Left lung (tissue), 4 donors: ENCODE measurements at regions not wholly inside any gene's neighbourhood (a gene's known extent, or its start where the extent isn't known, plus 50 kb on each side); places are given as distances from the start of the nearest gene placed in this dataset.
A peak's percentile ranks its signal among the peaks of the same experiment; 100 is the strongest.
"Not testable (repeated sequence)": the region's sequence is repeated elsewhere in the genome, so short reads cannot be mapped to it uniquely, and the experiment has no call there.

Experiments
- ATAC-seq: fragments of 200-7000 bp; cut with Tn5 transposase; one replicate; pipeline ENCODE4 v1.9.1; 2020; ENCODE audit warnings: moderate library complexity
- DNase-seq, 4 donors: peaks; one replicate each; pipeline ENCODE4 v3.0.0-alpha.2; 2013 to 2020
- H3K27ac ChIP-seq, 2 donors: fragments of 200-600 bp; sonication (generic) in 1 of 2; one replicate each; pipeline versions ENCODE4 v1.5.0 to v1.8.0; 2020 to 2021
- H3K27me3 ChIP-seq, 2 donors: fragments of 200-600 bp; sonication (generic) in 1 of 2; one replicate each; pipeline versions ENCODE4 v1.5.0 to v1.8.0; 2020 to 2021
- H3K36me3 ChIP-seq, 2 donors: fragments of 200-600 bp; sonication (generic) in 1 of 2; one replicate each; pipeline versions ENCODE4 v1.5.0 to v1.8.0; 2020 to 2021
- H3K4me1 ChIP-seq, 2 donors: fragments of 200-600 bp; one replicate each; pipeline ENCODE4 v1.8.0; 2021
- H3K4me3 ChIP-seq, 2 donors: fragments of 200-600 bp; sonication (generic) in 1 of 2; one replicate each; pipeline versions ENCODE4 v1.5.0 to v1.8.0; 2020 to 2021; ENCODE audit warnings: mild to moderate bottlenecking in 1 of 2
- H3K9me3 ChIP-seq, 2 donors: fragments of 200-600 bp; sonication (generic) in 1 of 2; one replicate each; pipeline versions ENCODE4 v1.5.0 to v1.8.0; 2020 to 2021
- intact Hi-C, 2 donors: fragments of 100-400 bp; cut with DNase I; formaldehyde crosslinking; loops; one replicate each; pipeline versions ENCODE4 v1.11.2 to v1.14.2; 2022
- TF ChIP-seq, protein P1 (sequence below), 2 donors: fragments of 200-600 bp; sonication (generic) in 1 of 2; IDR thresholded peaks; one replicate each; pipeline versions ENCODE4 v1.5.0 to v1.8.0; 2021; ENCODE audit warnings: antibody characterized with exemption in 2 of 2
- donor health status: DM: no; HTN: yes; CAD: no.
- donor health status: DM: no; HTN: no; CAD: no.

DNA sequence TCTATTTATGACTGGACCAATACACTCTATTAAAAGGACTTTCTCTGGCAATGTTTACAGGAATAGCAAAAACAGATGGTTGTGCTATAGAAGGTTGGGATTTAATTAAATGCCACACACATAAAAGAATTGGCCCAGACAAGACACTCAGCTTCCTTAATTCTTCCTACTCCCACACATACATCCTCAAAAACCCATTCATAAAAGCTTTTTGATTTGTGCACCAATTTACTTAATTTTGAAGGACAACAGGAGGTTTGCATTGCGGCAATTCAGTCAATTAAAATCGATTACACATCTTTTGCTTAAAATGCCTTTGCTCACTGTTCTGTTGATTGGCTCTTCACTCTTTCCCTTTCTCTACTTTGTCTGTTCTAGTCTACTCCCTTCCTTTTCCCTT is 317.1 kb downstream of the CBLL2 start:
- peaks cover 0 to 4% of the 10 kb centered on the region in 2 donors for H3K27me3 ChIP-seq
- TF ChIP-seq, protein P1, sequence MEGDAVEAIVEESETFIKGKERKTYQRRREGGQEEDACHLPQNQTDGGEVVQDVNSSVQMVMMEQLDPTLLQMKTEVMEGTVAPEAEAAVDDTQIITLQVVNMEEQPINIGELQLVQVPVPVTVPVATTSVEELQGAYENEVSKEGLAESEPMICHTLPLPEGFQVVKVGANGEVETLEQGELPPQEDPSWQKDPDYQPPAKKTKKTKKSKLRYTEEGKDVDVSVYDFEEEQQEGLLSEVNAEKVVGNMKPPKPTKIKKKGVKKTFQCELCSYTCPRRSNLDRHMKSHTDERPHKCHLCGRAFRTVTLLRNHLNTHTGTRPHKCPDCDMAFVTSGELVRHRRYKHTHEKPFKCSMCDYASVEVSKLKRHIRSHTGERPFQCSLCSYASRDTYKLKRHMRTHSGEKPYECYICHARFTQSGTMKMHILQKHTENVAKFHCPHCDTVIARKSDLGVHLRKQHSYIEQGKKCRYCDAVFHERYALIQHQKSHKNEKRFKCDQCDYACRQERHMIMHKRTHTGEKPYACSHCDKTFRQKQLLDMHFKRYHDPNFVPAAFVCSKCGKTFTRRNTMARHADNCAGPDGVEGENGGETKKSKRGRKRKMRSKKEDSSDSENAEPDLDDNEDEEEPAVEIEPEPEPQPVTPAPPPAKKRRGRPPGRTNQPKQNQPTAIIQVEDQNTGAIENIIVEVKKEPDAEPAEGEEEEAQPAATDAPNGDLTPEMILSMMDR (IDR thresholded peaks at IDR 0.05): no peak
- H3K4me3 ChIP-seq: no peak overlapping the region
- ATAC-seq (no peak), DNase-seq (no peak)
- H3K9me3 ChIP-seq: no peaks in the 10 kb centered on the region
- H3K36me3 ChIP-seq: no peaks in the 10 kb centered on the region
- H3K4me1 ChIP-seq: no peaks in the 10 kb centered on the region
- H3K27ac ChIP-seq: no peak overlapping the region
- intact Hi-C loops: no loop called here

DNA sequence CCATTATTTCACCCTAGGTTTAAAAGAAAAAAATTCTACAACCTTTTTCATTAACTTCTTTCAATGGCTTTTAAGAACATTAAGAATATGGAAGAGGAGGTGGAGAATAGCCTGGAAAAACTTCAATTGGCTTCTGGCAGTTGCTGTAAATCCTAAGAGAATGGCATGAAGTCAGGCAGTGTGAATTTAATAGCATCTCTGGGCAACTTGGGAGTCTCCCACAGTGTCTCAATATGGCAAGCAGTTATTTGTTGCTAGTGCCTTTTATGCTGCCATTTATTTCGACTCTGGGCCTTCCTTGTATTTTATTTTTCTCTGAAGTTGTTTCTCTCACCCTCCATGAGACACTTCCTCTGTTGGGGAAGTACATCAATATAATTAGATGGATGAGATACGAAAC is 322.1 kb downstream of the CBLL2 start:
- H3K4me3 ChIP-seq: no peak overlapping the region
- H3K36me3 ChIP-seq: no peaks in the 10 kb centered on the region
- H3K27ac ChIP-seq: no peak overlapping the region
- no peaks in the 10 kb centered on the region for H3K4me1 ChIP-seq
- intact Hi-C loops: no loop called here
- H3K27me3 ChIP-seq: peaks cover 0 to 4% of the 10 kb centered on the region in 2 donors
- ATAC-seq (no peak), DNase-seq (no peak)
- no peaks in the 10 kb centered on the region for H3K9me3 ChIP-seq
- TF ChIP-seq, protein P1 (IDR thresholded peaks at IDR 0.05): no peak

DNA sequence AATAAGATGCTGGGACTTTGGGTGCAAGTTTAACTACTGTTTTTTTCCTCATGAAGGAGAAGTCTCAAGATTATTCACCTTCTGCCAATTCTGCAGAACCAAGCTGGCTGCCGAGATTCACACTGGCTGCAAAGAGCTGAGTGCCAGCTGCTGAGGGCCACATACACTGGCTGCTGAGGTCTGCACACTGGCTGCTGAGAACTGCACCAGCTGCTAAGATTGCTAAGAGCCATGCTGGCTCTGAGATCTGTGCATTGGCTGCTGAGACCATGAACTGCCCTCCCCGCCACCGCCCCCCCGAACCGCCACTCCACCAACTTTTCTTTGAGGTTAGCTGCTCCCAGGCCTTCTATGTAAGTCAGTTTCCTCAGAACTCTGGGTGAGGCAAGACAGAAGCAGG is 330.3 kb downstream of the CBLL2 start:
- no peak overlapping the region for H3K4me3 ChIP-seq
- no peak for DNase-seq

DNA sequence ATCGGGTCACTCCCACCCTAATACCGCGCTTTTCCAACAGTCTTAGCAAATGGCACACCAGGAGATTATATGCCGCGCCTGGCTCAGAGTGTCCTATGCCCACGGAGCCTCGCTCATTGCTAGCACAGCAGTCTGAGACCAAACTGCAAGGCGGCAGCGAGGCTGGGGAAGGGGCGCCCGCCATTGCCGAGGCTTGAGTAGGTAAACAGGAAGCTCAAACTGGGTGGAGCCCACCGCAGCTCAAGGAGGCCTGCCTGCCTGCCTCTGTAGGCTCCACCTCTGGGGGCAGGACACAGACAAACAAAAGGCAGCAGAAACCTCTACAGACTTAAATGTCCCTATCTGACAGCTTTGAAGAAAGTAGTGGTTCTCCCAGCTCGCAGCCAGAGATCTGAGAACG is 336.7 kb downstream of the CBLL2 start:
- H3K27ac ChIP-seq, ATAC-seq, H3K9me3 ChIP-seq, H3K27me3 ChIP-seq, H3K4me3 ChIP-seq, H3K4me1 ChIP-seq, intact Hi-C loops, H3K36me3 ChIP-seq: not testable (repeated sequence)
- DNase-seq: peak in 1 of 4 donors; percentile 41

More for the DNA sequence above, 330.3 kb downstream of the CBLL2 start:
- no peaks in the 10 kb centered on the region for H3K36me3 ChIP-seq
- no peaks in the 10 kb centered on the region for H3K27me3 ChIP-seq
- H3K27ac ChIP-seq: no peak overlapping the region
- H3K9me3 ChIP-seq: no peaks in the 10 kb centered on the region
- intact Hi-C loops: no loop called here
- no peak for ATAC-seq
- H3K4me1 ChIP-seq: no peaks in the 10 kb centered on the region
- TF ChIP-seq, protein P1 (IDR thresholded peaks at IDR 0.05): no peak

DNA sequence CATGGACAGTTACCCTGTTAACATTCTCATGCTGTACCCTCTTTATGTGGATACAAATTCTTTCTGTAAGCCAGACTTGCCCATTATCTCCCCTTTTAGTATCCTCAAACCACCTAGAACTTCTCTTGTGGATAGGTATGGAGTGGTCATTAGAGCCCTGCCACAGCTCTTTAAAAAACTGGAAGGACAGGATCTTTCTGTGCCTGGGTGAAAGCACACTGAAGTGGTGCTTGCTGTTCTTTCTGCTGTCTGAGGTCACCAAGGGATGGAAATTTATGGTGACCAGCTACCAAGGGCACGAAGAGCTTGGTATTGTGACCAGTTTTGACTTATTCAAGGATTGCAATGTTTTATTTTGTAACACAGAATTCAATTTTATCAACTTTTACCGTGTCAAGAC is 344.2 kb downstream of the CBLL2 start:
- intact Hi-C loops: no loop called here
- no peak overlapping the region for H3K4me3 ChIP-seq
- ATAC-seq (peak; percentile 83), DNase-seq (no peak)
- no peak overlapping the region for H3K27ac ChIP-seq
- no peaks in the 10 kb centered on the region for H3K27me3 ChIP-seq
- TF ChIP-seq, protein P1 (IDR thresholded peaks at IDR 0.05): no peak
- no peaks in the 10 kb centered on the region for H3K4me1 ChIP-seq
- H3K9me3 ChIP-seq: no peaks in the 10 kb centered on the region
- no peaks in the 10 kb centered on the region for H3K36me3 ChIP-seq

DNA sequence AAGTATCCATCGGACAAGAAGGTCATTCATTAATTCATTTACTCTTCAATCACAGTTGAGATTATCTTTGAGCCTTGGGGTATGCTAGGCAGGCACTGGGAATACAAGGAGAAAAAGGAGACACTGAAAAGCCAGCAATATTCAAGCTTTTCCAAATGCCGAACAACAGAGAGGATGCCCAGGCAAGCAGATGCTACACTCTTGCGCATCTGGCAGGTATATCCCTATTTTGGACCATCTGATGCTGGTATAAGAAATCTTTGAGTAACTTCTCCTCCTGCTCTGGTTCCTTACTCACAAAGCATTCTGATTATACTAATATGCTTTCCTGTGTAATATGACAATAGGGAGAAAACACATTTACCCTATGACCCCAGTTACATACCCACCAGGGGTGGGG is 354.9 kb downstream of the CBLL2 start:
- intact Hi-C loops: no loop called here
- DNase-seq: no peak
- H3K27ac ChIP-seq: no peak overlapping the region
- H3K9me3 ChIP-seq: no peaks in the 10 kb centered on the region
- H3K4me3 ChIP-seq: no peak overlapping the region
- no peaks in the 10 kb centered on the region for H3K4me1 ChIP-seq
- TF ChIP-seq, protein P1 (IDR thresholded peaks at IDR 0.05): no peak
- no peaks in the 10 kb centered on the region for H3K27me3 ChIP-seq
- ATAC-seq: no peak
- H3K36me3 ChIP-seq: no peaks in the 10 kb centered on the region
